Posterior cingulate gyrus (tissue), 11 donors: ENCODE measurements at regions not wholly inside any gene's neighbourhood (a gene's known extent, or its start where the extent isn't known, plus 50 kb on each side); places are given as distances from the start of the nearest gene placed in this dataset.
"Not testable (repeated sequence)": the region's sequence is repeated elsewhere in the genome, so short reads cannot be mapped to it uniquely, and the experiment has no call there.

Experiments used
- DNase-seq, 10 donors: peaks; one replicate each; pipeline versions ENCODE4 v3.0.0 to v3.0.0-alpha.2; 2020 to 2021; ENCODE audit warnings: mixed read lengths in 3 of 10
- intact Hi-C: fragments of 100-400 bp; cut with DNase I; formaldehyde crosslinking; loops from one replicate; pipeline ENCODE4 v1.15.1; 2023

GRCh38 chrX:142742581-142742980 is 283.1 kb upstream of the SPANXN4 start:
- DNase-seq, result no peak
- intact Hi-C loops, result no loop called here

- DNase-seq, result no peak
- intact Hi-C loops, result no loop called here
Observed at GRCh38 chrX:142733327-142733726, 292.4 kb upstream of the SPANXN4 start.

- intact Hi-C loops, result no loop called here
- no peak for DNase-seq
Observed at GRCh38 chrX:142711796-142712290, 313.9 kb upstream of the SPANXN4 start.

- intact Hi-C loops, result no loop called here
- DNase-seq, result no peak
Observed at GRCh38 chrX:142702749-142703148, 323.0 kb upstream of the SPANXN4 start.

- intact Hi-C loops, result no loop called here
- no peak for DNase-seq
Observed at GRCh38 chrX:142688256-142688655, 337.5 kb upstream of the SPANXN4 start.

- intact Hi-C loops, result no loop called here
Observed at GRCh38 chrX:142686653-142687283, 339.0 kb upstream of the SPANXN4 start.

GRCh38 chrX:142686206-142686605 is 339.5 kb upstream of the SPANXN4 start:
- DNase-seq, result no peak
- intact Hi-C loops, result no loop called here

More at GRCh38 chrX:142686653-142687283, 339.0 kb upstream of the SPANXN4 start:
- DNase-seq, result no peak

GRCh38 chrX:142680038-142680437 is 345.7 kb upstream of the SPANXN4 start:
- intact Hi-C loops, result no loop called here
- no peak for DNase-seq

GRCh38 chrX:142671036-142671435 is 354.7 kb upstream of the SPANXN4 start:
- DNase-seq, result no peak

GRCh38 chrX:142663330-142664095 is 362.2 kb upstream of the SPANXN4 start:
- no peak for DNase-seq
- intact Hi-C loops, result no loop called here

More at GRCh38 chrX:142671036-142671435, 354.7 kb upstream of the SPANXN4 start:
- intact Hi-C loops, result no loop called here

GRCh38 chrX:142661696-142662095 is 364.0 kb upstream of the SPANXN4 start:
- intact Hi-C loops, result no loop called here
- no peak for DNase-seq

- no peak for DNase-seq
- intact Hi-C loops, result no loop called here
Observed at GRCh38 chrX:142655507-142655906, 370.2 kb upstream of the SPANXN4 start.

GRCh38 chrX:142637206-142637605 is 388.5 kb upstream of the SPANXN4 start:
- intact Hi-C loops, result no loop called here
- no peak for DNase-seq

- no peak for DNase-seq
- intact Hi-C loops, result no loop called here
Observed at GRCh38 chrX:142616636-142617035, 409.1 kb upstream of the SPANXN4 start.

GRCh38 chrX:142613403-142613802 is 408.3 kb upstream of the MAGEC2 start:
- no peak for DNase-seq
- intact Hi-C loops, result no loop called here

GRCh38 chrX:142606629-142607028 is 401.5 kb upstream of the MAGEC2 start:
- peak in 5 of 10 donors; percentile 3 to 77 (median 11) for DNase-seq
- intact Hi-C loops, result not testable (repeated sequence)

- no peak for DNase-seq
- intact Hi-C loops, result no loop called here
Observed at GRCh38 chrX:142601792-142602191, 396.7 kb upstream of the MAGEC2 start.

GRCh38 chrX:142593361-142593862 is 388.3 kb upstream of the MAGEC2 start:
- intact Hi-C loops, result no loop called here
- peak in 6 of 10 donors; percentile 2 to 71 (median 11) for DNase-seq

GRCh38 chrX:142576615-142577014 is 371.5 kb upstream of the MAGEC2 start:
- intact Hi-C loops, result no loop called here
- DNase-seq, result peak in 1 of 10 donors; percentile 42

- no peak for DNase-seq
- intact Hi-C loops, result no loop called here
Observed at GRCh38 chrX:142549923-142550322, 344.8 kb upstream of the MAGEC2 start.

- no peak for DNase-seq
- intact Hi-C loops, result no loop called here
Observed at GRCh38 chrX:142505839-142506238, 300.7 kb upstream of the MAGEC2 start.
